H4 (cell line): ENCODE measurements at regions not wholly inside any gene's neighbourhood (a gene's known extent, or its start where the extent isn't known, plus 50 kb on each side); places are given as distances from the start of the nearest gene placed in this dataset.

ENCODE experiments used
- DNase-seq: peaks from one replicate; pipeline ENCODE4 v3.0.0-alpha.2; 2015; ENCODE audit warnings: low spot score

DNA sequence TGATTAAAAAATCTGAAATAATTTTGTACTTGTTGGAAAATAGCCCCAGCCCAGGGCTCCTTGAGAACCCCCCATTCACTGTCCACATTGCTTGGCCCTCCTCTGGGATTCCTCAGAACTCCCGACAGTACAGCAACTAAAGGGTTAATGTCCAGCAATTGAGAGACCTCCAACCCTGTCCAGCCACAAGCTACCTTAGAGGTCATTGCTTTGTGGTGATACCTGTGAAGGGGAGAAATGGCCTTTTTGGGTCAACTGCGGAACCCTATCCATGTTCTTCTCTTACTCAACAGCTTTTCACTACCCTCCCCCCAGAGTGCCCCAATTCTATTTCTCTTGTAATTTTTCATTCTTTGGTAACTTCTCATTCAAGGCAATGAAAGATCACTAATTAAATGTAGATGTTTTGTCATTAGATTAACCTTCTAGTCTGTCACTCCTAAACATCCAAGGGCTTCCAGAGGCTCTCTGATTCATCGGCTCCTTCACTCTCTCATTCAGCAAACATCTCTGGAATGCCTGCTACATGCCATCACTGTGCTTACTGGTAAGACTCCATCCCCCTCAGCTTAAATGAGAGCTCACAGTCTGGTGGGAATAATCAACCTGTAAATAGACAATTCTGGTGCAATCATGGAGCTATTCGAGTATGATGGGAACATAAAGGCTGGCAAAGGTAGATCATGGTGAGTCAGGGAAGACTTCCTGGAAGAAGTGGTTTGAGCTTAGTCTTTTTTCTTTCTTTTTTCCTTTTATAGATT is 241.4 kb upstream of the PGRMC2 start:
- peak; percentile 90 for DNase-seq

DNA sequence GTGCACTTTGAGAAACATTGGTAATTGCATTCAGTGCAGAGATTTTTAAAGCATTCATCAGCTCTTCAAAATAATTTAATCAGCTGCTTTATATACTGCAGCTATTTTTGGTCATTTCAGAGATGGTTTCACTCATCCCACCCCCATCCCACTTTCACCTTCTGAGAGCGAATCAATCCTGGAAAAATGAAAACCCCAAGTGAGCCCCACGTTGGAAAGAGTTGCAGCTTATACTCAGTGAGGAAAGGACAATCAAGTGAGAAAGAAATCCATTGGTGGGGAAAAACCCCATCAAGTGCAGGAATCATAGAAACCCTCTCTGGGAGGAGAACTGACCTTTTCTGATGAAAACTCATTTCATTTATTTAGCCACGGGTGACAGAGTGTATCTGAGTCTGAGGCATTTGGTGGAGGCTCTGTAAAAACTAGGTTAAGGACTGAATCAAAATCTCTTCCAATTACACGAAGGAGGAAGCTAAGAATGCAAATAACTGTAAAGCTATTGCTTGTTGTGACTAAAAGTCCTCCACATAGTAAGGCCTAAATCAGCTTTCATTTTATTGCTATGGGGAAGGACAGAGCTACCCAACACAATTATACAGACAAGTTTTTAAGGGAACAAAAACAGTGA is 240.4 kb upstream of the PGRMC2 start:
- DNase-seq = no peak

DNA sequence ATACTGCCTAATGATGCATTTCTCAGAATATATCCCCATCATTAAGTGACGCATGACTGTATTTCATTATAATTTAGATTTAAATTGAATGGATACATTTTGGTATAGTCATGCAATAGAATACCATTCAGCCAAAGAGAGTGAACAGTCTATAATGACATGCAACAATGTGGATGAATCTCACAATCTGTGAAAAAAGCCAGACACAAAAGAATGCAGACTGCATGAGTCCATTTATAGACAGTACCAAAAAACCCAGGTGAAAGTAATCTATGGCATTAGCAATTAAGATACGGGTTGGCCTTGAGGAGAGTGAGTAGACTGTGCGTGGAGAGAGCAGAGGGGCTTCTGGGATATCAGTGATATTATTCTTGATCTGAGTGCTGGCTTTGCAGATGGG is 239.7 kb upstream of the PGRMC2 start:
- DNase-seq = no peak

DNA sequence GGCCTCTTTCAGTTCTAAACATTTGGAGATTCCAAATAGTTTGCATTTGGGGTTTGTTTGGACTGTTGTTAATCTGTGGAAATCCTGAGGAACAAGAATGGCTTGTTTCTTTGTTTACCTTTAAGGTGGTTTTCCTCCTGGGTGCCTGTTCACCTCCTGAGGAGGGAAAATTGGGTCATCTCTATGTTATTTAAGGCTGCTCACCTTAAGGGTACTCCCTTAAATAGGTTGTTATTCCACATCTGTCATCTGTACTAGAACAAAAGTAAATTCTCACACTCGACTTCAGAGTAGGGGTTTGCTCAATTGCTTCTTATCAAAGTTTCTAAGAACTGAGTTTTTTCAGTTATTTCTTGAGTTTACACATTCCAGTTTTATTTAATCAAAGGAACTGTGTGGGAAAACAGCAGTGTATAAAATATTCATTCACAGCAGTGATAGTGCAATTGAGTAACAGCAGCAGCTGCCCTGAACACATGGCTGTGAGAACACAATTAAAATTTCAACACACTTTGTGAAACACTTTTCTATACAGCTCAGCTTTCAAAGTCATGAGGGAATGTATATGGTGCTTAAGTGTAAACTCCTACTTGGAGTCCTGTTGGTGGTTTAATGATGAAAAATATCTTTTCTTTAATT is 238.5 kb upstream of the PGRMC2 start:
- DNase-seq = no peak

DNA sequence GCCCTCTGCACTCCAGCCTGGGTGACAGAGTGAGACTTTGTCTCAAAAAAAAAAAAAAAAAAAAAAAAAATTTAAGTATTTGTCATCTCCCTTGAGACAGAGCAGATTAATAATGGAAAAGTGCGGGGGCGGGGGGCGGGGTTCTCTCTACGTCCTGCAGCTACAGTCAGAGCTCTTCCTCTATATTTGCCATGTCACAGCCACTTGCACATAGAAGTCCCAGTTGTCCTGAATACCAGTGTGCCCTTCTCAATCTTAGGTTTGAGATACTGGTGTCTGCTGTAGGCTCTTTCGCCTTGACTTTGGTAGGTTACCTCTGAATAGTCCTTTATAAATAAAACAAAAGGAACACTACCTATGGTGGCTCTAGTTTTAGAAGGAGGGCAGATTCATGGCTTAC is 237.8 kb upstream of the PGRMC2 start:
- peak; percentile 33 for DNase-seq

DNA sequence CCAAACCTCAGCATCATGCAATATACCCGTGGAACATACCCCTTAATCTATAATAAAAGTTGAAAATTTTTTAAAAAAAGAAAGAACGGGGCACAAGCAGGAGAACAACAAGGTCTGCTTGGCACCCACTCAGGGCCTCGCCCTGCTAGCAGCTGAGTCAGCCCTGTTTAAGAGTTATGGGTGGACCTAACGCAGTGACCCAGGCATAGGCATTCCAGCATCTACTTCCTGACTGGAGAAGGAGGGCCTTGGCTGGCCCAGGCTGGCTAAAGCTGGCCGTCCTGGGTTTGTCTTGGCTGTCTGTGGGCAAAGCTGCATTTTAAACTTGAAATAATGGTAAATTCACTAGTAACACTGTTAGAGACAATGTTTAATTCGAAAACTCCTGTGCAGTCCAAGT is 236.7 kb upstream of the PGRMC2 start:
- DNase-seq = peak; percentile 81

DNA sequence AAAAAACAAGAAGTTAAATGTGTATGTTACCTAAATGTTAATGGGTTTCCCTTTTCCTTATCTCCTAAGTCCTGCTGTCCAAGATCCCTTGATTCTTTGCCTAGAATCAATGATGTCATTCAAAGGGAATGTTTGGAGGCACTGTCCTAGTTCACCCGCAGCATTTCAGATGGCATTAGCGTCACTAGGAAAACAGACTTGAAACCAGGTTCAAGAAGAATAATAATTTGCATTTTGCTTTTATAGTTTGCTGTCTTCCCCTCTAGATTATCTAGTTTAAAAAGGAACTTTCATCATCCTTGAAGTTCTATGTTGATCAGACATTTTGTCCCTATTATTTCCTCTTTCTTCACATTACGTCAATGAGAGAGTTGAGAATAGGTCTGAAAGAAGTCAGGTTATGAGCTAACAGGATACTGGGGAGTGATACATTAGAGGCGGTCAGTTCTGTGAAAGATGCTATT is 234.1 kb upstream of the PGRMC2 start:
- DNase-seq = peak; percentile 43

DNA sequence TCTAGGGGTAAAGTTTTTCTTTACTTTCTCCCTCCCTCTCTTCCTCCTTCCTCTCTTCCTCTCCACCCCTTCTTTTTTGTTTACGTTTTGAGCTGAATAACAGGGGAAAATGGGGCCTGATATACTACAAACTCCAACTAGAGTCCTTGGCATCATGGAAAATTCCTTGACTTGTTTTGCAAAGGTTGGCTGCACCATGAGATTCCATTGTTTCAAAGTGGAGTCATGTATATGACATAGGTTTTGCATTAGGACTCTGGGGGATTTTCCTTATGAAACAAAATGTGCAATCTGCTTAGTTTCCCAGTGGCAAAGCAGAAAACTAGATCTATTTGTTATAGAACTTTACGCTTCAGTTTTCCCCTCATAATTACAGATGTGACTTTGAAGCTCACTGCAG is 233.5 kb upstream of the PGRMC2 start:
- DNase-seq = no peak

DNA sequence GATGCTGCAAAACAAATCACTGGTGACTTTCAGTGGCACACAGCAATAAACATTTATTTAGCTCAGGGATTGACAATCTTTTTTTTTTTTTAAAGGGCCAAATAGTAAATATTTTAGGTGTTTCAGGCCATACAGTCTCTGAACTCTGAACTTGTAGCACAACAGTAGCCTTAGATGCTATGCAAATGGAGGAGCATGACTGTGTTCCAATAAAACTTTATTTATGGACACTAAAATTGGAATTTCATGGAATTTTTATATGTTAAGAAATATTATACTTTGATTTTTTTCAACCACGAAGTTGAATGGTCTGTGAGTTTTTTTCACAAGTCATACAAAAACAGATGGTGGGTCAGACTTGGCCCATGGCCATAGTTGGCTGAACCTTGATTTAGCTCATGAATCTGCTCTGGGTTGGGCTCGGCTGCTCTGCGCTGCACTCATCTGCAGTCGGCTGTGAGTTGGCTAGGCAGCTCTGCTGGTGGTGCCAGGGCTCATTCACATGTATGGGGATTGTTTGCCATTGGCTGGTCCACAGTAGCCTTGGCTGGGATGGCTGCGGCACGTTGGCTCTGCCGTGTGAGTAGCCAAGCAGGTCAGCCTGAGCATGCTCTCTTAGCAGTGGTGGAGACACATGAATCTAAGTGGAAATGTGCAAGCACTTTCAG is 231.7 kb upstream of the PGRMC2 start:
- DNase-seq = no peak

DNA sequence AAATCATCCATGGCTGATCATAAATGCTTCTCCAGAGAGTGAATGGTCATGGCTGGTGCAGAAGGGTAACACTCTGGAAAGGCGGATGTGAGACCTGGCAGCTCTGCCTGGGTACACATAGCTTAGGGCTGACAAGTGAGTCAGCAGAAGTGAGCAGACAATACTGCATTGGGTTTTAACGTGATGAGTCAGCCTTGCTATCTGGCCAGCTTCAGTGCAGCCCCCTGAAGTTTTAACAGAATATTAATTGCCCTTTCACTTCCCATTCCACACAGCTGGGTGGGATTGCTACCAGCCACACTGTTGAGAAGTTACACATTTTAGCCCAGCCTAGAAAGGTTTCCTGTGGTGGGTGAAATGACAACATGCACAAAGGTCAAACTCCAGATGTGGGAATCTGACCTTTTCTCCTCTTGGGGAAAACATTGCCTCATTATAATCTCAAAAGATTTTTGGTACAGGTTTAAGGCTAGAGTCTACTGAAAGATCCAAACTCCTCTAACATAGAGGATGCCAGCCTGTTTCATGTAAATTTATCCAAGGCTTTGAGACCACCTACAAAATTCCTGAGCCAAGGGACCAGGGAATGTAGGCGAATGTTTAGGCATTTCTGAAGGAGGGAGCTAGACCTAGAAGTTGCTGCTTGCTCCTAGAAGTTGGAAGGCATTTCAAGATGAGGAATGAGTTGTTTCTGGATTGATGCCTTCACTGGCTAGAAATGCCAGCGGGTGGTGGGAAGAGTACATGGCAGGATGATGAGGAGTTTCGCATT is 230.3 kb upstream of the PGRMC2 start:
- peak; percentile 96 for DNase-seq

DNA sequence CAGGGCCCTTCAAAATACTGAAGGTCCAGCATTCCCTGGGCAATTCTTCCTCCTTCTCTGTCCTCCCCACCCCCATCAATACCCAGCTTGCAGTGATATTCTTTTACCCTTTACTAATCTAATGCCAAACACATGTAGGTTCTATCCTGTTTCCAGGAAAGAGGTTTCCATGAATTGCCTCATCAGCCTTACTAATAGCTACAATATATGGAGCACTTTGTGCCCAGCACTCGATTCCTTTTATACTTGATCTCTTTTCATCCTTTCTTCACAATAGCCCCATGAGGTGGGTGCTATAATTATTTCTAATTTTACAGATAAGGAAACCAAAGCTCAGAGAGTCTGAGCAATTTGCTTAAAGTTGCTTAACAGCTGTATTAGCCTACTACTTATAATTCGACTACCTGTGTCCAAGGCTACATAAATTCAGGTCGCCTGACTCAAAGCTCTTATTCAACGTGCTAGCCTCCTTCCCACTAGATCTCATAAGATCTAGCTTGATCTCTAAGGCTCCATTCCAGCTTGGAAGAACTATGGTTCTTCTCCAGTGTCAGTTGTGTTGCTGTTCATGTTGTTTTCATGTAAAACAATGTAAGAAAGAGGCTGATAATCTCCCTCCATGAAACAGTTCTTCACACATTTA is 229.6 kb upstream of the PGRMC2 start:
- peak; percentile 63 for DNase-seq

DNA sequence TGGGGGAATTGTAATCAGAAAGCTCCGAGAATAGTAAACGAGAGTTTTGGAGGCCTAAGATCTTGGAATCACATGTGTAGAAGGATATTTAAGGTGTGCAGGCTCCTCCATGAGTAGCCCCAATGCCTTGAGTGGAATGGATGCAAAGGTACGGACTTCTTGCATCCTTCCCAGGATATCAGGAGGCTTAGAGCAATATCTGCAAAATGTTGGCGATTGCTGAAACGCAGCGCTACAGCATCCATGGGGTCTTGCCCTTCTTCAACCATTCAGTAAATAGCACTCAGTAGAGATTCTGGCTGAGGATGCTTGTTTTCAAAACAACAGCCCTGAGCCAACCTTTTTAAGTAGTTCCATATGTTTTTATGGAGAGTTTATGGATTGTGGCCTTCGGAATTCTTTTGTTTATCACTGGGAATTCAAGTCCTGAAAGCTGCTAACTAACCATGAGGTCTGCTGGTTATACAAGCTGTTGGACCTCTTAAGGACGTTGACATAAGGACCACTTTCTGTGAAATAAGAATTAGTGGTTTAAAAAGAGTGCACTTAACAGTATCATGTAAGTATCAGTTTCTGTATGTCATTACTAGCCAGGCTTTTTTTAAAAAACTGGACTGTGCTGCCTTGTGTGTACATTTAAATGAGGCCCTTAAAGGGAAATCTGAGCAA is 228.8 kb upstream of the PGRMC2 start:
- DNase-seq = peak; percentile 94

DNA sequence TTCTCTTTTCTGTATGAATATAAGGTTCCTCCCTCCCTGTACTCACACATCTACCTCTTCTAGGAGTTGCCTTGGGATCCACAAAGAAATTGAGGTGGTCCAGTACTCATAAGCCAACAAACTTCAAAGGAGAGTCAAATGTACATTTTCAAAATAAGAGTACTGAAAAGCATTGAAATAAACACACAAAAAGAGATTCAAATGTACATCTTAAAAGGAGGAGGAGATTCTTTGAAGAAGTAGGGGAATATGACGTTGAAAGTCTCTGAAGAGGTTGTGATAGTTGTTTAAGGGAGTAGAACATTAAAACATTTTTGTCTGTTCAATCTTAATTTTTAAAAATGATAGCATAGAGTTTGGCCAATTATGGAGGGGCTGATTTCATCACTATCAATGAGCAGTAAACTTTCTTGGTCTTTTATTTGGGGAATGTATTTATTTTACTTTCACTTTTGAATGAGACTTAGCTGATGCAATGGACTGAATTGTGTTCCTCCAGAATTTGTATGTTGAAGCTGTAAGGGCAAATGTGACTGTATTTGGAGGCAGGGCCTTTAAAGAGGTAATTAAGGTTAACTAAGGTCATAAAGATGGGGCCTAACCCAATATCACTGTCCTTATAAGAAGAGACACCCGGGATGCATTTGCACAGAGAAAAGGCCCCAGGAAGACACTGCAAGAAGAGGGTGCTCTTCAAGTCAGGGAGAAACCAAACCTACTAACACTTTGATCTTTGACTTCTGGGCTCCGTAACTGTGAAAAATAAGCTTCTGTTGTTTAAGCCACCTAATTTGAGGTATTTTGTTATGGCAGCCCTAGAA is 226.3 kb upstream of the PGRMC2 start:
- no peak for DNase-seq

DNA sequence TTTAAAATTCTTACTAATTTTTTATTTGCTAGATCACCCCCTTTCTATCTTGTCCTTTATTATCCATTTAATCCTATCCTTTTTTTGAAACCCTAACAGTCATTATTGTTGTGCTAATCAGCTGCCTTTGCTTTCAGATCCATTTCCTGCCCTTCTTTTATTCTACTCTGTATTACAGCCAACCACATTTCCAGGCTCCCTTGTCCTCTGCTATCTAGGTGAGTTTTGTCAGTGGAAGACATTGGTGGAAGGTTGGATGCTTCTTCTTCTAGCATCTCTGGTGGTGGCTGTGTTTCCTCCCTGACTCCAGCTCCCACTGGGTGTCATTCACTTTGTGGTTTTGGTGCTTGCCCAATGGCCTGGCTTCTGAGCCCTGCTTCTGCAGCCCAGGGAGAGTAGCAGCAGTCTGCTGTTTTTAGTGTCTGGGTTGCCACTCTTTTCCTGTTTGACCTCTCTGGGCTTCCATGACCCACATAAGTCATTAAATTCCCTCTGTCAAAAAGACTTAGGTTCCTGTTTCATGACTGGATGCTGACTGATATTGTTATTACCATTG is 225.2 kb upstream of the PGRMC2 start:
- DNase-seq = no peak

DNA sequence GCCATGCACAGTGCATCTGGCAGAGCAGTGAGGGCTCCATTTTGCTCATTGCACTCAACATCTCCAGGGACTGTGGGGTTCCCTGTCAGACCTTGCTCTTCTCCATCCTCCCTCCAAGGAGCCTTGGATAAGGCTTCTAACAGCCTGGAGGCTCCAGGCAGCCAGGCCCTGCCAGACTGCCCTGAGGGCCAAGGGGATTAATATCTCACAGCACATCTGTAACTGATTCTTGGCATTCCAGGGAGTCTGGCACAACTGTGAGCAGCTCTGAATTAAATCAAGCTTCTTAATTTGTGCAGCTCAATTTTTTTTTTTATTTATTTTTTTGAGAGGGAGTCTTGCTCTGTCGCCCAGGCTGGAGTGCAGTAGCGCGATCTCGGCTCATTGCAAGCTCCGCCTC is 224.5 kb upstream of the PGRMC2 start:
- DNase-seq = no peak

DNA sequence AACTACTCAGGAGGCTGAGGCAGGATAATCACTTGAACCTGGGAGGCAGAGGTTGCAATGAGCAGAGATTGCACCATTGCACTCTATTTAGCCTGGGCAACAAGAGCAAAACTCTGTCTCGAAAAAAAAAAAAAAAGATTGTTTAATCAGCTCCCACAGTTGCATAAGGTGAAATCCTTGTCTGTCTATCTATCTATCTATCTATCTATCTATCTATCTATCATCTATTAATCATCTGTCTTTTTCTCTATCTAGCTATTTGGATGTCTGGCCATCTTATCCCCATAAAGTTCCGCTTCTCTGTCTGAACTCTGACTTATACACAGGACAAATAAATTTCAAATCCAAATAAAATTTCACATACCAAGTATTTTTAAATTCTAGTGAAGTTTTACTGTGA is 223.2 kb upstream of the PGRMC2 start:
- DNase-seq = no peak

DNA sequence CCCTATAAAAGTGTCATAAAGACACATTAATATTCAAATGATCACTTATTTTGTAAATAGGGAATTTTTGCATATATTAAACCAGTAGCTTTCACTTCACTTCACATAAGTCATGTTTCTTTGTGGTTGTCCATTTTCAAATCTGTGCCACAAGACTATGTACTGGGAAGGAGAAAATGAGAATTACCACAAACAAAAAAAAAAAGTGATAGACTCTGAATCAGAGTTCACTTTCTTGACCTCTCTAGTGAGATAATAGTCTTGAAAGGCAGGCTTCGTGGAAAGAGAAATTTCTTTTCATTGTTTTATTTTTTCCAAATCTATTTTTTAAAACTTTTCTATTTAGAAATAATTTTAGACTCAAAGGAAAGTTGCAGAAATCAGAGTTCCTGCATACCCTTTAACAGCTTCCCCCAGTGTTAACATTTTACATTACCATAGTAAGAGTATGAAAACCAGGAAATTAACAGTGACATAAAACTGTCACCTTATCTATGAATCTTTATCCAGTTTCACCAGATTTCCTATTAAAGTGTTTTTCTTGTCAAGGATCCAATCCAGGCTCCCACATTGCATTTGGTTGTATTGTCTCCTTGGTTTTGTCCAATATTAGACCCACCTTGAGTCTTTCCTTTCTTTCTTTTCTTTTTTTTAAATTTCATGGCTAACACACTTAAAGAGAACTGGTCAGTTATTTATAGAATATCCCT is 215.4 kb upstream of the PGRMC2 start:
- DNase-seq = no peak

DNA sequence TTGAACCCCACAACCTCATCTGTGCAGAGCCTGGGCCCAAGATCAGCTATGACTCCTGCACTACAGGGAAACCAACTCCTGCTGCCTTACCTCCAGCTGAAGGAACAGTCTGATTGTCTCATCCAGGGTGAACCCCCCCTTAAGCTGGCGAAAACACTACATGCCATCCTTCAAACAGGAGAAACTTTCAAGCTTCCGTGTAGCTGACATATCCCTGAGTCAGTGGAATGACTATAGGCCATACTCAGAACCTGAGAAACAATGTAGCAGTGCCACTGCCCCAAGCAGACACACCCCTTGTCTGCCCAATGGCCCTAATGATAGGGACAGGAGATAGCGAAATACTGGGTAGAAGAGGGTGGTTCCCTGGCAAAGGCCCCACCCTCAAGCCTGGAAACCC is 213.6 kb upstream of the PGRMC2 start:
- no peak for DNase-seq
